ENCODE measurements at regions not wholly inside any gene's neighbourhood (a gene's known extent, or its start where the extent isn't known, plus 50 kb on each side); places are given as distances from the start of the nearest gene placed in this dataset.

- WGBS, 2 donors (ENCODE audit: extremely low coverage in 2 of 2, insufficient read length in 2 of 2, insufficient replicate concordance in 1 of 2): no CpG with 5 or more reads among the region's 9 CpGs
Measured at GRCh38 chr3:59660852-59661625, 611.2 kb upstream of the CFAP20DC start.

GRCh38 chr3:59660376-59660775 lies 610.6 kb upstream of the CFAP20DC start:
- Histone ChIP-seq H3K27ac (replicated peaks; ENCODE audit: low read length) (no peak overlapping the region), H3K9ac (ENCODE audit: low read depth, low read length, poor library complexity) (no peak overlapping the region), H2BK15ac (ENCODE audit: low read length) (no peak overlapping the region), H3K79me1 (ENCODE audit: low read depth, low read length) (no peaks in the 10 kb centered on the region), H3K4me2 (ENCODE audit: insufficient read depth, low read length, poor library complexity, severe bottlenecking) (no peak overlapping the region), H3K14ac (ENCODE audit: low read length) (no peak overlapping the region), H3K18ac (ENCODE audit: low read length) (no peak overlapping the region), H2BK5ac (ENCODE audit: low read length) (no peak overlapping the region), H3K27me3 (ENCODE audit: control insufficient read depth in 3 of 3, insufficient read depth in 3 of 3, low read depth in 1 of 3, low read length in 3 of 3) (no peaks in the 10 kb centered on the region), H3K9me3 (replicated peaks in 1 of 2; ENCODE audit: control insufficient read depth in 2 of 2, insufficient read depth in 1 of 2, low read depth in 1 of 2, low read length in 2 of 2) (no peaks in the 10 kb centered on the region), H2AFZ (ENCODE audit: low read length) (no peak overlapping the region), H3K4me1 (ENCODE audit: control insufficient read depth in 2 of 2, insufficient read depth in 1 of 2, low read depth in 1 of 2, low read length in 2 of 2) (no peaks in the 10 kb centered on the region), H2BK120ac (ENCODE audit: low read depth, low read length) (no peak overlapping the region), H2BK12ac (ENCODE audit: low read length) (no peak overlapping the region), H3K36me3 (replicated peaks in 1 of 2; ENCODE audit: control insufficient read depth in 2 of 2, insufficient read depth in 2 of 2, low read length in 2 of 2) (no peaks in the 10 kb centered on the region), H4K91ac (ENCODE audit: low read depth, low read length, poor library complexity) (no peak overlapping the region), H3K4me3 (ENCODE audit: low read length in 2 of 2) (no peak overlapping the region), H3K4ac (ENCODE audit: low read length) (no peak overlapping the region), H3K23ac (ENCODE audit: low read depth, low read length, poor library complexity) (no peak overlapping the region), H4K8ac (ENCODE audit: low read depth, low read length) (no peak overlapping the region), H2AK5ac (ENCODE audit: low read depth, low read length) (no peak overlapping the region)
- DNase-seq (ENCODE audit: low spot score): no peak
- no CpG with 5 or more reads among the region's 1 CpG for WGBS, 2 donors (ENCODE audit: extremely low coverage in 2 of 2, insufficient read length in 2 of 2, insufficient replicate concordance in 1 of 2)

More at GRCh38 chr3:59660852-59661625, 611.2 kb upstream of the CFAP20DC start:
- Histone ChIP-seq H3K9ac (ENCODE audit: low read depth, low read length, poor library complexity) (no peak overlapping the region), H3K23ac (ENCODE audit: low read depth, low read length, poor library complexity) (no peak overlapping the region), H3K9me3 (replicated peaks in 1 of 2; ENCODE audit: control insufficient read depth in 2 of 2, insufficient read depth in 1 of 2, low read depth in 1 of 2, low read length in 2 of 2) (no peaks in the 10 kb centered on the region), H3K14ac (ENCODE audit: low read length) (no peak overlapping the region), H3K79me1 (ENCODE audit: low read depth, low read length) (no peaks in the 10 kb centered on the region), H3K27ac (replicated peaks; ENCODE audit: low read length) (no peak overlapping the region), H3K36me3 (replicated peaks in 1 of 2; ENCODE audit: control insufficient read depth in 2 of 2, insufficient read depth in 2 of 2, low read length in 2 of 2) (no peaks in the 10 kb centered on the region), H3K18ac (ENCODE audit: low read length) (no peak overlapping the region), H2BK15ac (ENCODE audit: low read length) (no peak overlapping the region), H2BK5ac (ENCODE audit: low read length) (no peak overlapping the region), H3K4me2 (ENCODE audit: insufficient read depth, low read length, poor library complexity, severe bottlenecking) (no peak overlapping the region), H2BK120ac (ENCODE audit: low read depth, low read length) (no peak overlapping the region), H3K27me3 (ENCODE audit: control insufficient read depth in 3 of 3, insufficient read depth in 3 of 3, low read depth in 1 of 3, low read length in 3 of 3) (no peaks in the 10 kb centered on the region), H2AK5ac (ENCODE audit: low read depth, low read length) (no peak overlapping the region), H4K91ac (ENCODE audit: low read depth, low read length, poor library complexity) (no peak overlapping the region), H3K4me3 (ENCODE audit: low read length in 2 of 2) (no peak overlapping the region), H2AFZ (ENCODE audit: low read length) (no peak overlapping the region), H4K8ac (ENCODE audit: low read depth, low read length) (no peak overlapping the region), H2BK12ac (ENCODE audit: low read length) (no peak overlapping the region), H3K4me1 (ENCODE audit: control insufficient read depth in 2 of 2, insufficient read depth in 1 of 2, low read depth in 1 of 2, low read length in 2 of 2) (no peaks in the 10 kb centered on the region), H3K4ac (ENCODE audit: low read length) (no peak overlapping the region)
- no peak for DNase-seq (ENCODE audit: low spot score)

GRCh38 chr3:59659755-59660154 lies 609.9 kb upstream of the CFAP20DC start:
- Histone ChIP-seq H3K9ac (ENCODE audit: low read depth, low read length, poor library complexity) (no peak overlapping the region), H2BK15ac (ENCODE audit: low read length) (no peak overlapping the region), H2AFZ (ENCODE audit: low read length) (no peak overlapping the region), H3K18ac (ENCODE audit: low read length) (no peak overlapping the region), H3K27me3 (ENCODE audit: control insufficient read depth in 3 of 3, insufficient read depth in 3 of 3, low read depth in 1 of 3, low read length in 3 of 3) (no peaks in the 10 kb centered on the region), H3K36me3 (replicated peaks in 1 of 2; ENCODE audit: control insufficient read depth in 2 of 2, insufficient read depth in 2 of 2, low read length in 2 of 2) (no peaks in the 10 kb centered on the region), H3K4me2 (ENCODE audit: insufficient read depth, low read length, poor library complexity, severe bottlenecking) (no peak overlapping the region), H4K8ac (ENCODE audit: low read depth, low read length) (no peak overlapping the region), H4K91ac (ENCODE audit: low read depth, low read length, poor library complexity) (no peak overlapping the region), H3K27ac (replicated peaks; ENCODE audit: low read length) (no peak overlapping the region), H3K4ac (ENCODE audit: low read length) (no peak overlapping the region), H2BK12ac (ENCODE audit: low read length) (no peak overlapping the region), H3K14ac (ENCODE audit: low read length) (no peak overlapping the region), H2BK120ac (ENCODE audit: low read depth, low read length) (no peak overlapping the region), H3K4me3 (ENCODE audit: low read length in 2 of 2) (no peak overlapping the region), H3K4me1 (ENCODE audit: control insufficient read depth in 2 of 2, insufficient read depth in 1 of 2, low read depth in 1 of 2, low read length in 2 of 2) (no peaks in the 10 kb centered on the region), H3K9me3 (replicated peaks in 1 of 2; ENCODE audit: control insufficient read depth in 2 of 2, insufficient read depth in 1 of 2, low read depth in 1 of 2, low read length in 2 of 2) (no peaks in the 10 kb centered on the region), H3K79me1 (ENCODE audit: low read depth, low read length) (no peaks in the 10 kb centered on the region), H2AK5ac (ENCODE audit: low read depth, low read length) (no peak overlapping the region), H2BK5ac (ENCODE audit: low read length) (no peak overlapping the region), H3K23ac (ENCODE audit: low read depth, low read length, poor library complexity) (no peak overlapping the region)
- no CpG with 5 or more reads among the region's 1 CpG for WGBS, 2 donors (ENCODE audit: extremely low coverage in 2 of 2, insufficient read length in 2 of 2, insufficient replicate concordance in 1 of 2)
- DNase-seq (ENCODE audit: low spot score): no peak

- H2BK5ac ChIP-seq (ENCODE audit: low read length): no peak overlapping the region
- no peak overlapping the region for H3K27ac ChIP-seq (replicated peaks; ENCODE audit: low read length)
- H3K36me3 ChIP-seq (replicated peaks in 1 of 2; ENCODE audit: control insufficient read depth in 2 of 2, insufficient read depth in 2 of 2, low read length in 2 of 2): no peaks in the 10 kb centered on the region
- no peak overlapping the region for H2AK5ac ChIP-seq (ENCODE audit: low read depth, low read length)
- no peak overlapping the region for H2BK120ac ChIP-seq (ENCODE audit: low read depth, low read length)
- peaks cover 0 to 2% of the 10 kb centered on the region in 2 donors for H3K4me1 ChIP-seq (ENCODE audit: control insufficient read depth in 2 of 2, insufficient read depth in 1 of 2, low read depth in 1 of 2, low read length in 2 of 2)
- no peak overlapping the region for H3K9ac ChIP-seq (ENCODE audit: low read depth, low read length, poor library complexity)
- no peak overlapping the region for H3K4ac ChIP-seq (ENCODE audit: low read length)
- H4K91ac ChIP-seq (ENCODE audit: low read depth, low read length, poor library complexity): no peak overlapping the region
- no peaks in the 10 kb centered on the region for H3K9me3 ChIP-seq (replicated peaks in 1 of 2; ENCODE audit: control insufficient read depth in 2 of 2, insufficient read depth in 1 of 2, low read depth in 1 of 2, low read length in 2 of 2)
- no peak overlapping the region for H3K14ac ChIP-seq (ENCODE audit: low read length)
- no peak for DNase-seq (ENCODE audit: low spot score)
- no peak overlapping the region for H2AFZ ChIP-seq (ENCODE audit: low read length)
- no peak overlapping the region for H3K18ac ChIP-seq (ENCODE audit: low read length)
- H3K4me3 ChIP-seq (ENCODE audit: low read length in 2 of 2): no peak overlapping the region
- H3K4me2 ChIP-seq (ENCODE audit: insufficient read depth, low read length, poor library complexity, severe bottlenecking): no peak overlapping the region
- no peak overlapping the region for H4K8ac ChIP-seq (ENCODE audit: low read depth, low read length)
- no peak overlapping the region for H3K23ac ChIP-seq (ENCODE audit: low read depth, low read length, poor library complexity)
- no peak overlapping the region for H2BK15ac ChIP-seq (ENCODE audit: low read length)
- no peaks in the 10 kb centered on the region for H3K27me3 ChIP-seq (ENCODE audit: control insufficient read depth in 3 of 3, insufficient read depth in 3 of 3, low read depth in 1 of 3, low read length in 3 of 3)
- WGBS, 2 donors (ENCODE audit: extremely low coverage in 2 of 2, insufficient read length in 2 of 2, insufficient replicate concordance in 1 of 2): no CpG with 5 or more reads among the region's 2 CpGs
- H3K79me1 ChIP-seq (ENCODE audit: low read depth, low read length): no peaks in the 10 kb centered on the region
- H2BK12ac ChIP-seq (ENCODE audit: low read length): no peak overlapping the region
Measured at GRCh38 chr3:59658866-59659265, 609.0 kb upstream of the CFAP20DC start.

All from neuronal stem cell (in vitro differentiated cells).